ENCODE measurements at regions not wholly inside any gene's neighbourhood (a gene's known extent, or its start where the extent isn't known, plus 50 kb on each side); places are given as distances from the start of the nearest gene placed in this dataset.

GRCh38 chr2:146124741-146125140 lies 1604.8 kb upstream of the ZEB2 start:
- TF ChIP-seq CTCF (IDR thresholded peaks at IDR 0.05): no peak
- TF ChIP-seq POLR2A (IDR thresholded peaks at IDR 0.05): no peak

Data from testis (tissue), 2 donors.